Mammary epithelial cell (primary cell): ENCODE measurements at regions not wholly inside any gene's neighbourhood (a gene's known extent, or its start where the extent isn't known, plus 50 kb on each side); places are given as distances from the start of the nearest gene placed in this dataset.

ENCODE experiments used
- EZH2 ChIP-seq: IDR thresholded peaks from 2 replicates; pipeline ENCODE4 v1.6.1; 2012; ENCODE audit warnings: low read length, inconsistent platforms, borderline replicate concordance
- TF ChIP-seq, protein P1 (sequence below), 2 donors: IDR thresholded peaks in 1 of 2; conservative IDR thresholded peaks in 1 of 2; 2 replicates each; pipeline ENCODE4 v1.5.1; 2011 to 2012; ENCODE audit warnings: inconsistent platforms in 2 of 2, low read length in 2 of 2, mild to moderate bottlenecking in 2 of 2, control low read depth in 1 of 2, low read depth in 1 of 2; ENCODE audit not compliant: insufficient read depth in 1 of 2; ENCODE audit errors: extremely low read depth in 1 of 2

DNA sequence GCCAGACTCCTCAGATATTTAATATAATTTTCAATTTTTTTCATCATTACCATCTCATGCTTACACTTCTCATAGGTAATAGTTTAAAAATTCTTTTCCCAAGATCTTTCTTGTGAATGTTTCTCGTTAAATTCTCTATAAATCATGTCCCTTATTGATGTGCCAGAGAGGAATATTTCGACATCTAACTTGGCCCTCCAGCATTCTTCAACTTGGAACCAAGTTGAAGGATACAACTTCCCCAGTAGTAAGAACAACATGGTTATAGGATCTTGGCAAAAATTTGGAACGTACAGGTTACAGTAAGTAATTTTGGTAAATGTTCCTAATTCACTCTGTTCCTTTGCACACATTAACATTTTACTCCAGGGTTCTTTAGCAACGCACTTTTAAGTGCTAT is 731.8 kb downstream of the CDH11 start:
- TF ChIP-seq, protein P1, sequence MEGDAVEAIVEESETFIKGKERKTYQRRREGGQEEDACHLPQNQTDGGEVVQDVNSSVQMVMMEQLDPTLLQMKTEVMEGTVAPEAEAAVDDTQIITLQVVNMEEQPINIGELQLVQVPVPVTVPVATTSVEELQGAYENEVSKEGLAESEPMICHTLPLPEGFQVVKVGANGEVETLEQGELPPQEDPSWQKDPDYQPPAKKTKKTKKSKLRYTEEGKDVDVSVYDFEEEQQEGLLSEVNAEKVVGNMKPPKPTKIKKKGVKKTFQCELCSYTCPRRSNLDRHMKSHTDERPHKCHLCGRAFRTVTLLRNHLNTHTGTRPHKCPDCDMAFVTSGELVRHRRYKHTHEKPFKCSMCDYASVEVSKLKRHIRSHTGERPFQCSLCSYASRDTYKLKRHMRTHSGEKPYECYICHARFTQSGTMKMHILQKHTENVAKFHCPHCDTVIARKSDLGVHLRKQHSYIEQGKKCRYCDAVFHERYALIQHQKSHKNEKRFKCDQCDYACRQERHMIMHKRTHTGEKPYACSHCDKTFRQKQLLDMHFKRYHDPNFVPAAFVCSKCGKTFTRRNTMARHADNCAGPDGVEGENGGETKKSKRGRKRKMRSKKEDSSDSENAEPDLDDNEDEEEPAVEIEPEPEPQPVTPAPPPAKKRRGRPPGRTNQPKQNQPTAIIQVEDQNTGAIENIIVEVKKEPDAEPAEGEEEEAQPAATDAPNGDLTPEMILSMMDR (conservative IDR thresholded peaks at IDR 0.05 in 1 of 2, IDR thresholded peaks at IDR 0.05 in 1 of 2; ENCODE audit: extremely low read depth in 1 of 2, insufficient read depth in 1 of 2, low read depth in 1 of 2, low read length in 2 of 2), result no peak
- no peak for TF ChIP-seq EZH2
